HUDEP-2 (cell line): ENCODE measurements at regions not wholly inside any gene's neighbourhood (a gene's known extent, or its start where the extent isn't known, plus 50 kb on each side); places are given as distances from the start of the nearest gene placed in this dataset.

Source experiments
- DNase-seq, 76 experiments: peaks; one replicate each; lab custom pipeline; 2025; ENCODE audit not compliant: unreplicated experiment in 76 of 76; lab: John Stamatoyannopoulos, UW

- DNase-seq, result peak in 12 of 76 experiments; percentile 16 to 65 (median 28)
Measured at GRCh38 chr3:153069598-153070510, 92.2 kb upstream of the RAP2B start.

- DNase-seq, result peak in 9 of 76 experiments; percentile 6 to 65 (median 25)
Measured at GRCh38 chr3:153070511-153070868, 91.5 kb upstream of the RAP2B start.

GRCh38 chr3:153072382-153072781 lies 89.6 kb upstream of the RAP2B start:
- peak in 44 of 76 experiments; percentile 2 to 68 (median 18) for DNase-seq

- DNase-seq, result no peak
Measured at GRCh38 chr3:153072856-153073255, 89.2 kb upstream of the RAP2B start.

GRCh38 chr3:153073636-153074035 lies 88.4 kb upstream of the RAP2B start:
- DNase-seq, result no peak

- no peak for DNase-seq
Measured at GRCh38 chr3:153078826-153079225, 83.2 kb upstream of the RAP2B start.

GRCh38 chr3:153079386-153079785 lies 82.6 kb upstream of the RAP2B start:
- no peak for DNase-seq

- peak in 37 of 76 experiments; percentile 1 to 90 (median 65) for DNase-seq
Measured at GRCh38 chr3:153080778-153081240, 81.2 kb upstream of the RAP2B start.

GRCh38 chr3:153084431-153084830 lies 77.6 kb upstream of the RAP2B start:
- DNase-seq, result no peak

- no peak for DNase-seq
Measured at GRCh38 chr3:153087595-153088566, 74.1 kb upstream of the RAP2B start.

- DNase-seq, result no peak
Measured at GRCh38 chr3:153089620-153090019, 72.4 kb upstream of the RAP2B start.

- DNase-seq, result no peak
Measured at GRCh38 chr3:153090973-153091372, 71.1 kb upstream of the RAP2B start.

GRCh38 chr3:153093629-153094028 lies 68.4 kb upstream of the RAP2B start:
- DNase-seq, result no peak

GRCh38 chr3:153094386-153094785 lies 67.6 kb upstream of the RAP2B start:
- DNase-seq, result no peak

GRCh38 chr3:153095441-153095840 lies 66.6 kb upstream of the RAP2B start:
- DNase-seq, result no peak

GRCh38 chr3:153096731-153097131 lies 65.3 kb upstream of the RAP2B start:
- no peak for DNase-seq

- no peak for DNase-seq
Measured at GRCh38 chr3:153097213-153097612, 64.8 kb upstream of the RAP2B start.

- DNase-seq, result no peak
Measured at GRCh38 chr3:153099131-153099530, 62.9 kb upstream of the RAP2B start.

- no peak for DNase-seq
Measured at GRCh38 chr3:153103406-153103945, 58.5 kb upstream of the RAP2B start.

- no peak for DNase-seq
Measured at GRCh38 chr3:153110041-153110440, 52.0 kb upstream of the RAP2B start.

GRCh38 chr3:153111016-153111415 lies 51.0 kb upstream of the RAP2B start:
- DNase-seq, result no peak
